GM23338 (cell line): ENCODE measurements at regions not wholly inside any gene's neighbourhood (a gene's known extent, or its start where the extent isn't known, plus 50 kb on each side); places are given as distances from the start of the nearest gene placed in this dataset.

ENCODE experiments used
- ATAC-seq: fragments of 200-7000 bp; cut with Tn5 transposase; 3 replicates; pipeline ENCODE4 v1.9.1; 2020
- DNase-seq: peaks from one replicate; pipeline ENCODE4 v3.0.0-alpha.2; 2015; ENCODE audit warnings: low spot score
- H2AFZ ChIP-seq: fragments of 200-600 bp; sonication (generic); 2 replicates; pipeline ENCODE4 v1.8.0; 2016; ENCODE audit warnings: antibody characterized with exemption, mild to moderate bottlenecking, moderate library complexity
- H3F3A ChIP-seq: fragments of 200-600 bp; sonication (generic); replicated peaks from 2 replicates; pipeline ENCODE4 v1.8.0; 2017; ENCODE audit warnings: antibody characterized with exemption, mixed run types, low read depth
- H3K27ac ChIP-seq: fragments of 200-600 bp; sonication (generic); 2 replicates; pipeline ENCODE4 v1.6.1; 2016; ENCODE audit warnings: low read depth
- H3K27me3 ChIP-seq: fragments of 200-600 bp; sonication (generic); 2 replicates; pipeline ENCODE4 v1.8.0; 2016; ENCODE audit warnings: mild to moderate bottlenecking, mixed run types, moderate library complexity; ENCODE audit not compliant: insufficient read depth
- H3K36me3 ChIP-seq: fragments of 200-600 bp; sonication (generic); 2 replicates; pipeline ENCODE4 v1.8.0; 2016; ENCODE audit warnings: mild to moderate bottlenecking; ENCODE audit not compliant: insufficient read depth
- H3K4me1 ChIP-seq: fragments of 200-600 bp; sonication (generic); 2 replicates; pipeline ENCODE4 v1.8.0; 2016; ENCODE audit warnings: mild to moderate bottlenecking, moderate library complexity; ENCODE audit not compliant: insufficient read depth
- H3K4me2 ChIP-seq: fragments of 200-600 bp; sonication (generic); 2 replicates; pipeline ENCODE4 v1.7.1; 2017; ENCODE audit warnings: mixed run types
- H3K4me3 ChIP-seq: fragments of 200-600 bp; sonication (generic); 2 replicates; pipeline ENCODE4 v1.6.1; 2016; ENCODE audit warnings: mixed run types
- H3K79me2 ChIP-seq: fragments of 200-600 bp; sonication (generic); replicated peaks from 2 replicates; pipeline ENCODE4 v1.8.0; 2017; ENCODE audit warnings: mild to moderate bottlenecking; ENCODE audit not compliant: insufficient read depth
- H3K9me2 ChIP-seq: fragments of 200-600 bp; sonication (generic); 2 replicates; pipeline ENCODE4 v1.8.0; 2017; ENCODE audit not compliant: insufficient read depth
- H4K20me1 ChIP-seq: fragments of 200-600 bp; sonication (generic); replicated peaks from 2 replicates; pipeline ENCODE4 v1.8.0; 2017; ENCODE audit warnings: mild to moderate bottlenecking; ENCODE audit not compliant: insufficient read depth
- H3K27ac Mint-ChIP-seq: 2 replicates; pipeline ENCODE4 v1.8.0; 2020; ENCODE audit warnings: inconsistent platforms, mild to moderate bottlenecking, moderate library complexity, mixed read lengths
- H3K27me3 Mint-ChIP-seq: 3 replicates; pipeline ENCODE4 v1.8.0; 2022; ENCODE audit warnings: low read depth, mild to moderate bottlenecking, moderate library complexity, mixed read lengths, inconsistent platforms; ENCODE audit not compliant: insufficient read depth, poor library complexity
- H3K36me3 Mint-ChIP-seq: 3 replicates; pipeline ENCODE4 v1.8.0; 2021; ENCODE audit warnings: low read depth, mild to moderate bottlenecking, inconsistent platforms, moderate library complexity, mixed read lengths
- H3K4me1 Mint-ChIP-seq: 3 replicates; pipeline ENCODE4 v1.8.0; 2020; ENCODE audit warnings: mild to moderate bottlenecking, inconsistent platforms, mixed read lengths
- H3K4me3 Mint-ChIP-seq: 3 replicates; pipeline ENCODE4 v1.8.0; 2021; ENCODE audit warnings: moderate library complexity, mild to moderate bottlenecking, inconsistent platforms, mixed read lengths
- H3K9me3 Mint-ChIP-seq: 3 replicates; pipeline ENCODE4 v1.8.0; 2020; ENCODE audit warnings: moderate library complexity, mild to moderate bottlenecking, inconsistent platforms, mixed read lengths
- EZH2 ChIP-seq: fragments of 200-600 bp; sonication (generic); IDR thresholded peaks from one replicate; pipeline ENCODE4 v1.8.0; 2017; ENCODE audit warnings: antibody characterized with exemption, mild to moderate bottlenecking, low read depth; ENCODE audit not compliant: unreplicated experiment
- JUNB ChIP-seq: IDR thresholded peaks from one replicate; pipeline ENCODE4 v1.6.1; 2016; ENCODE audit warnings: antibody characterized with exemption; ENCODE audit not compliant: unreplicated experiment
- NANOG ChIP-seq: IDR thresholded peaks from 2 replicates; pipeline ENCODE4 v1.6.1; 2016; ENCODE audit warnings: antibody characterized with exemption, borderline replicate concordance
- STAT1 ChIP-seq: IDR thresholded peaks from one replicate; pipeline ENCODE4 v1.6.1; 2016; ENCODE audit warnings: antibody characterized with exemption; ENCODE audit not compliant: unreplicated experiment
- TF ChIP-seq, protein P1 (sequence below): IDR thresholded peaks from 2 replicates; pipeline ENCODE4 v1.6.1; 2016; ENCODE audit warnings: antibody characterized with exemption
- TF ChIP-seq, protein P2 (sequence below): IDR thresholded peaks from one replicate; pipeline ENCODE4 v1.6.1; 2018; ENCODE audit warnings: antibody characterized with exemption; ENCODE audit not compliant: unreplicated experiment
- TF ChIP-seq, protein P3 (sequence below): fragments of 250-450 bp; sonication (Bioruptor Pico); IDR thresholded peaks from 2 replicates; pipeline ENCODE4 v1.5.0; 2020; ENCODE audit warnings: mild to moderate bottlenecking, moderate library complexity
- TF ChIP-seq, protein P4 (sequence below), 2 experiments: fragments of 200-600 bp in 1 of 2; sonication (generic) in 1 of 2; conservative IDR thresholded peaks; 2 replicates each; pipeline versions ENCODE4 v1.5.1 to v1.6.1; 2016 to 2017; ENCODE audit warnings: antibody characterized with exemption in 2 of 2, low read depth in 2 of 2, mild to moderate bottlenecking in 2 of 2, moderate library complexity in 1 of 2

DNA sequence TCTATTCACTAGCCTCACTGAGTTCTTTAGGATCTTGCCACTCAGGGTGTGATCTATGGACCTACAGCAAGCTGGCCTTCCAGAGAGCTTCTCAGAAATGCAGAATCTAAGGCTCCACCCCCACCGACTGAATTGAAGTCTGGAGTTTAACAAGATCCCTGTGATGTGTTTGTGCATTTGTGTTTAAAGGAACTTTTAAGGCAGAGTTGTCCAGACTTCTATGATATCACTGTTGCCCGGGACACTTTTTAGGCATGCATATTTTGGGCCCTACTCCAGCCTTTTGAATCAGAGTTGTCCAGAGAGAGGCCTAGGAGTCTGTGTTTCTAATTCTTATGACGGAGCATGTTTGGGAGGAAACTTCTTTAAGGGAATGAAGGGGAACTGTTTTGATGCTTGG, 232.3 kb downstream of the QKI start:
- Mint-ChIP-seq H3K36me3 (no peaks in the 10 kb centered on the region), H3K27me3 (peaks cover 7% of the 10 kb centered on the region), H3K4me1 (peaks cover 2% of the 10 kb centered on the region; the same call in 2 of the 3 replicates), H3K4me3 (no peak overlapping the region), H3K27ac (no peak overlapping the region), H3K9me3 (peaks cover 5% of the 10 kb centered on the region; the same call in 1 of the 3 replicates)
- Histone ChIP-seq H3K4me2 (no peak overlapping the region), H3K27ac (no peak overlapping the region), H3K36me3 (no peaks in the 10 kb centered on the region), H3K4me3 (no peak overlapping the region), H4K20me1 (no peaks in the 10 kb centered on the region), H3K27me3 (no peaks in the 10 kb centered on the region), H3K79me2 (no peaks in the 10 kb centered on the region), H3K4me1 (no peaks in the 10 kb centered on the region), H3F3A (no peaks in the 10 kb centered on the region), H3K9me2 (no peaks in the 10 kb centered on the region; the same call in 1 of the 2 replicates), H2AFZ (no peak overlapping the region; the same call in 1 of the 2 replicates)
- ATAC-seq = no peak
- TF ChIP-seq, protein P1, sequence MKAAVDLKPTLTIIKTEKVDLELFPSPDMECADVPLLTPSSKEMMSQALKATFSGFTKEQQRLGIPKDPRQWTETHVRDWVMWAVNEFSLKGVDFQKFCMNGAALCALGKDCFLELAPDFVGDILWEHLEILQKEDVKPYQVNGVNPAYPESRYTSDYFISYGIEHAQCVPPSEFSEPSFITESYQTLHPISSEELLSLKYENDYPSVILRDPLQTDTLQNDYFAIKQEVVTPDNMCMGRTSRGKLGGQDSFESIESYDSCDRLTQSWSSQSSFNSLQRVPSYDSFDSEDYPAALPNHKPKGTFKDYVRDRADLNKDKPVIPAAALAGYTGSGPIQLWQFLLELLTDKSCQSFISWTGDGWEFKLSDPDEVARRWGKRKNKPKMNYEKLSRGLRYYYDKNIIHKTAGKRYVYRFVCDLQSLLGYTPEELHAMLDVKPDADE = no peak
- no peak for TF ChIP-seq JUNB
- TF ChIP-seq NANOG = no peak
- no peak for TF ChIP-seq STAT1
- TF ChIP-seq EZH2 = no peak
- TF ChIP-seq, protein P2, sequence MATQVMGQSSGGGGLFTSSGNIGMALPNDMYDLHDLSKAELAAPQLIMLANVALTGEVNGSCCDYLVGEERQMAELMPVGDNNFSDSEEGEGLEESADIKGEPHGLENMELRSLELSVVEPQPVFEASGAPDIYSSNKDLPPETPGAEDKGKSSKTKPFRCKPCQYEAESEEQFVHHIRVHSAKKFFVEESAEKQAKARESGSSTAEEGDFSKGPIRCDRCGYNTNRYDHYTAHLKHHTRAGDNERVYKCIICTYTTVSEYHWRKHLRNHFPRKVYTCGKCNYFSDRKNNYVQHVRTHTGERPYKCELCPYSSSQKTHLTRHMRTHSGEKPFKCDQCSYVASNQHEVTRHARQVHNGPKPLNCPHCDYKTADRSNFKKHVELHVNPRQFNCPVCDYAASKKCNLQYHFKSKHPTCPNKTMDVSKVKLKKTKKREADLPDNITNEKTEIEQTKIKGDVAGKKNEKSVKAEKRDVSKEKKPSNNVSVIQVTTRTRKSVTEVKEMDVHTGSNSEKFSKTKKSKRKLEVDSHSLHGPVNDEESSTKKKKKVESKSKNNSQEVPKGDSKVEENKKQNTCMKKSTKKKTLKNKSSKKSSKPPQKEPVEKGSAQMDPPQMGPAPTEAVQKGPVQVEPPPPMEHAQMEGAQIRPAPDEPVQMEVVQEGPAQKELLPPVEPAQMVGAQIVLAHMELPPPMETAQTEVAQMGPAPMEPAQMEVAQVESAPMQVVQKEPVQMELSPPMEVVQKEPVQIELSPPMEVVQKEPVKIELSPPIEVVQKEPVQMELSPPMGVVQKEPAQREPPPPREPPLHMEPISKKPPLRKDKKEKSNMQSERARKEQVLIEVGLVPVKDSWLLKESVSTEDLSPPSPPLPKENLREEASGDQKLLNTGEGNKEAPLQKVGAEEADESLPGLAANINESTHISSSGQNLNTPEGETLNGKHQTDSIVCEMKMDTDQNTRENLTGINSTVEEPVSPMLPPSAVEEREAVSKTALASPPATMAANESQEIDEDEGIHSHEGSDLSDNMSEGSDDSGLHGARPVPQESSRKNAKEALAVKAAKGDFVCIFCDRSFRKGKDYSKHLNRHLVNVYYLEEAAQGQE = no peak
- TF ChIP-seq, protein P3, sequence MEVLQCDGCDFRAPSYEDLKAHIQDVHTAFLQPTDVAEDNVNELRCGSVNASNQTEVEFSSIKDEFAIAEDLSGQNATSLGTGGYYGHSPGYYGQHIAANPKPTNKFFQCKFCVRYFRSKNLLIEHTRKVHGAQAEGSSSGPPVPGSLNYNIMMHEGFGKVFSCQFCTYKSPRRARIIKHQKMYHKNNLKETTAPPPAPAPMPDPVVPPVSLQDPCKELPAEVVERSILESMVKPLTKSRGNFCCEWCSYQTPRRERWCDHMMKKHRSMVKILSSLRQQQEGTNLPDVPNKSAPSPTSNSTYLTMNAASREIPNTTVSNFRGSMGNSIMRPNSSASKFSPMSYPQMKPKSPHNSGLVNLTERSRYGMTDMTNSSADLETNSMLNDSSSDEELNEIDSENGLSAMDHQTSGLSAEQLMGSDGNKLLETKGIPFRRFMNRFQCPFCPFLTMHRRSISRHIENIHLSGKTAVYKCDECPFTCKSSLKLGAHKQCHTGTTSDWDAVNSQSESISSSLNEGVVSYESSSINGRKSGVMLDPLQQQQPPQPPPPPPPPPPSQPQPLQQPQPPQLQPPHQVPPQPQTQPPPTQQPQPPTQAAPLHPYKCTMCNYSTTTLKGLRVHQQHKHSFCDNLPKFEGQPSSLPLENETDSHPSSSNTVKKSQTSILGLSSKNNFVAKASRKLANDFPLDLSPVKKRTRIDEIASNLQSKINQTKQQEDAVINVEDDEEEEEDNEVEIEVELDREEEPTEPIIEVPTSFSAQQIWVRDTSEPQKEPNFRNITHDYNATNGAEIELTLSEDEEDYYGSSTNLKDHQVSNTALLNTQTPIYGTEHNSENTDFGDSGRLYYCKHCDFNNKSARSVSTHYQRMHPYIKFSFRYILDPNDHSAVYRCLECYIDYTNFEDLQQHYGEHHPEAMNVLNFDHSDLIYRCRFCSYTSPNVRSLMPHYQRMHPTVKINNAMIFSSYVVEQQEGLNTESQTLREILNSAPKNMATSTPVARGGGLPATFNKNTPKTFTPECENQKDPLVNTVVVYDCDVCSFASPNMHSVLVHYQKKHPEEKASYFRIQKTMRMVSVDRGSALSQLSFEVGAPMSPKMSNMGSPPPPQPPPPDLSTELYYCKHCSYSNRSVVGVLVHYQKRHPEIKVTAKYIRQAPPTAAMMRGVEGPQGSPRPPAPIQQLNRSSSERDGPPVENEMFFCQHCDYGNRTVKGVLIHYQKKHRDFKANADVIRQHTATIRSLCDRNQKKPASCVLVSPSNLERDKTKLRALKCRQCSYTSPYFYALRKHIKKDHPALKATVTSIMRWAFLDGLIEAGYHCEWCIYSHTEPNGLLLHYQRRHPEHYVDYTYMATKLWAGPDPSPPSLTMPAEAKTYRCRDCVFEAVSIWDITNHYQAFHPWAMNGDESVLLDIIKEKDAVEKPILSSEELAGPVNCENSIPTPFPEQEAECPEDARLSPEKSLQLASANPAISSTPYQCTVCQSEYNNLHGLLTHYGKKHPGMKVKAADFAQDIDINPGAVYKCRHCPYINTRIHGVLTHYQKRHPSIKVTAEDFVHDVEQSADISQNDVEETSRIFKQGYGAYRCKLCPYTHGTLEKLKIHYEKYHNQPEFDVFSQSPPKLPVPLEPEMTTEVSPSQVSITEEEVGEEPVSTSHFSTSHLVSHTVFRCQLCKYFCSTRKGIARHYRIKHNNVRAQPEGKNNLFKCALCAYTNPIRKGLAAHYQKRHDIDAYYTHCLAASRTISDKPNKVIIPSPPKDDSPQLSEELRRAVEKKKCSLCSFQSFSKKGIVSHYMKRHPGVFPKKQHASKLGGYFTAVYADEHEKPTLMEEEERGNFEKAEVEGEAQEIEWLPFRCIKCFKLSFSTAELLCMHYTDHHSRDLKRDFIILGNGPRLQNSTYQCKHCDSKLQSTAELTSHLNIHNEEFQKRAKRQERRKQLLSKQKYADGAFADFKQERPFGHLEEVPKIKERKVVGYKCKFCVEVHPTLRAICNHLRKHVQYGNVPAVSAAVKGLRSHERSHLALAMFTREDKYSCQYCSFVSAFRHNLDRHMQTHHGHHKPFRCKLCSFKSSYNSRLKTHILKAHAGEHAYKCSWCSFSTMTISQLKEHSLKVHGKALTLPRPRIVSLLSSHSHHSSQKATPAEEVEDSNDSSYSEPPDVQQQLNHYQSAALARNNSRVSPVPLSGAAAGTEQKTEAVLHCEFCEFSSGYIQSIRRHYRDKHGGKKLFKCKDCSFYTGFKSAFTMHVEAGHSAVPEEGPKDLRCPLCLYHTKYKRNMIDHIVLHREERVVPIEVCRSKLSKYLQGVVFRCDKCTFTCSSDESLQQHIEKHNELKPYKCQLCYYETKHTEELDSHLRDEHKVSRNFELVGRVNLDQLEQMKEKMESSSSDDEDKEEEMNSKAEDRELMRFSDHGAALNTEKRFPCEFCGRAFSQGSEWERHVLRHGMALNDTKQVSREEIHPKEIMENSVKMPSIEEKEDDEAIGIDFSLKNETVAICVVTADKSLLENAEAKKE = no peak
- TF ChIP-seq, protein P4, sequence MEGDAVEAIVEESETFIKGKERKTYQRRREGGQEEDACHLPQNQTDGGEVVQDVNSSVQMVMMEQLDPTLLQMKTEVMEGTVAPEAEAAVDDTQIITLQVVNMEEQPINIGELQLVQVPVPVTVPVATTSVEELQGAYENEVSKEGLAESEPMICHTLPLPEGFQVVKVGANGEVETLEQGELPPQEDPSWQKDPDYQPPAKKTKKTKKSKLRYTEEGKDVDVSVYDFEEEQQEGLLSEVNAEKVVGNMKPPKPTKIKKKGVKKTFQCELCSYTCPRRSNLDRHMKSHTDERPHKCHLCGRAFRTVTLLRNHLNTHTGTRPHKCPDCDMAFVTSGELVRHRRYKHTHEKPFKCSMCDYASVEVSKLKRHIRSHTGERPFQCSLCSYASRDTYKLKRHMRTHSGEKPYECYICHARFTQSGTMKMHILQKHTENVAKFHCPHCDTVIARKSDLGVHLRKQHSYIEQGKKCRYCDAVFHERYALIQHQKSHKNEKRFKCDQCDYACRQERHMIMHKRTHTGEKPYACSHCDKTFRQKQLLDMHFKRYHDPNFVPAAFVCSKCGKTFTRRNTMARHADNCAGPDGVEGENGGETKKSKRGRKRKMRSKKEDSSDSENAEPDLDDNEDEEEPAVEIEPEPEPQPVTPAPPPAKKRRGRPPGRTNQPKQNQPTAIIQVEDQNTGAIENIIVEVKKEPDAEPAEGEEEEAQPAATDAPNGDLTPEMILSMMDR (conservative IDR thresholded peaks at IDR 0.05; ENCODE audit: low read depth in 2 of 2) = no peak
- DNase-seq = no peak
